GM12874 (cell line): ENCODE measurements at regions not wholly inside any gene's neighbourhood (a gene's known extent, or its start where the extent isn't known, plus 50 kb on each side); places are given as distances from the start of the nearest gene placed in this dataset.

ENCODE experiments used
- CTCF ChIP-seq: IDR thresholded peaks from 2 replicates; pipeline ENCODE4 v1.5.1; 2011; ENCODE audit warnings: low read depth, mild to moderate bottlenecking, control low read depth, low read length, moderate library complexity; ENCODE audit not compliant: insufficient read depth

GRCh38 chr10:34916314-34916713, 101.2 kb upstream of the PARD3 start:
- TF ChIP-seq CTCF: no peak

GRCh38 chr10:34912771-34913170, 97.7 kb upstream of the PARD3 start:
- TF ChIP-seq CTCF: no peak

- TF ChIP-seq CTCF: no peak
Observed at GRCh38 chr10:34911661-34912205, 96.6 kb upstream of the PARD3 start.

GRCh38 chr10:34908481-34908880, 93.4 kb upstream of the PARD3 start:
- no peak for TF ChIP-seq CTCF

- TF ChIP-seq CTCF: no peak
Observed at GRCh38 chr10:34907743-34908430, 92.8 kb upstream of the PARD3 start.

- TF ChIP-seq CTCF: no peak
Observed at GRCh38 chr10:34906067-34906965, 91.2 kb upstream of the PARD3 start.

GRCh38 chr10:34905200-34905927, 90.3 kb upstream of the PARD3 start:
- no peak for TF ChIP-seq CTCF
